ENCODE measurements at regions not wholly inside any gene's neighbourhood (a gene's known extent, or its start where the extent isn't known, plus 50 kb on each side); places are given as distances from the start of the nearest gene placed in this dataset.
"Not testable (repeated sequence)": the region's sequence is repeated elsewhere in the genome, so short reads cannot be mapped to it uniquely, and the experiment has no call there.

- H3K4me3 ChIP-seq (ENCODE audit: control insufficient read depth in 1 of 7, extremely low read depth in 1 of 7, insufficient read depth in 4 of 7, low read depth in 2 of 7, low read length in 6 of 7), result no peak overlapping the region
- DNase-seq, result no peak
- H3K9me3 ChIP-seq (ENCODE audit: control extremely low read depth in 1 of 5, control insufficient read depth in 4 of 5, insufficient read depth in 2 of 5, low read depth in 1 of 5, low read length in 4 of 5), result no peaks in the 10 kb centered on the region
- peaks cover 0 to 2% (median 0%) of the 10 kb centered on the region in 5 experiments for H3K27me3 ChIP-seq (replicated peaks in 2 of 5; ENCODE audit: control insufficient read depth in 4 of 5, insufficient read depth in 5 of 5, low read length in 4 of 5)
- H3K36me3 ChIP-seq (ENCODE audit: control insufficient read depth in 4 of 4, insufficient read depth in 4 of 4, low read length in 3 of 4), result no peaks in the 10 kb centered on the region
- POLR2A ChIA-PET, result no interaction called here
- H3K27ac ChIP-seq (ENCODE audit: insufficient read depth in 1 of 2, low read depth in 1 of 2, low read length in 2 of 2, poor library complexity in 1 of 2, severe bottlenecking in 2 of 2), result no peak overlapping the region
- 50% methylated on average over 2 of the region's 5 CpGs for WGBS (ENCODE audit: insufficient coverage)
- no peaks in the 10 kb centered on the region for H3K4me1 ChIP-seq (ENCODE audit: control extremely low read depth in 1 of 4, control insufficient read depth in 4 of 4, insufficient read depth in 4 of 4, low read length in 3 of 4)
- CTCF ChIA-PET, result no interaction called here
These were observed 130.3 kb upstream of the CDIN1 start for GRCh38 chr15:36449084-36449661.

GRCh38 chr15:36449662-36450145 is 129.7 kb upstream of the CDIN1 start:
- H3K36me3 ChIP-seq (ENCODE audit: control insufficient read depth in 4 of 4, insufficient read depth in 4 of 4, low read length in 3 of 4), result no peaks in the 10 kb centered on the region
- CTCF ChIA-PET, result no interaction called here
- DNase-seq, result no peak
- 100% methylated on average over 2 of the region's 3 CpGs for WGBS (ENCODE audit: insufficient coverage)
- POLR2A ChIA-PET, result no interaction called here
- H3K4me3 ChIP-seq (ENCODE audit: control insufficient read depth in 1 of 7, extremely low read depth in 1 of 7, insufficient read depth in 4 of 7, low read depth in 2 of 7, low read length in 6 of 7), result no peak overlapping the region
- no peak overlapping the region for H3K27ac ChIP-seq (ENCODE audit: insufficient read depth in 1 of 2, low read depth in 1 of 2, low read length in 2 of 2, poor library complexity in 1 of 2, severe bottlenecking in 2 of 2)
- peaks cover 0 to 2% (median 0%) of the 10 kb centered on the region in 5 experiments for H3K27me3 ChIP-seq (replicated peaks in 2 of 5; ENCODE audit: control insufficient read depth in 4 of 5, insufficient read depth in 5 of 5, low read length in 4 of 5)
- H3K9me3 ChIP-seq (ENCODE audit: control extremely low read depth in 1 of 5, control insufficient read depth in 4 of 5, insufficient read depth in 2 of 5, low read depth in 1 of 5, low read length in 4 of 5), result no peaks in the 10 kb centered on the region
- no peaks in the 10 kb centered on the region for H3K4me1 ChIP-seq (ENCODE audit: control extremely low read depth in 1 of 4, control insufficient read depth in 4 of 4, insufficient read depth in 4 of 4, low read length in 3 of 4)

GRCh38 chr15:36454244-36454643 is 125.2 kb upstream of the CDIN1 start:
- H3K9me3 ChIP-seq (ENCODE audit: control extremely low read depth in 1 of 5, control insufficient read depth in 4 of 5, insufficient read depth in 2 of 5, low read depth in 1 of 5, low read length in 4 of 5); H3K27me3 ChIP-seq (replicated peaks in 2 of 5; ENCODE audit: control insufficient read depth in 4 of 5, insufficient read depth in 5 of 5, low read length in 4 of 5); POLR2A ChIA-PET; H3K27ac ChIP-seq (ENCODE audit: insufficient read depth in 1 of 2, low read depth in 1 of 2, low read length in 2 of 2, poor library complexity in 1 of 2, severe bottlenecking in 2 of 2); H3K4me3 ChIP-seq (ENCODE audit: control insufficient read depth in 1 of 7, extremely low read depth in 1 of 7, insufficient read depth in 4 of 7, low read depth in 2 of 7, low read length in 6 of 7); H3K36me3 ChIP-seq (ENCODE audit: control insufficient read depth in 4 of 4, insufficient read depth in 4 of 4, low read length in 3 of 4); CTCF ChIA-PET; H3K4me1 ChIP-seq (ENCODE audit: control extremely low read depth in 1 of 4, control insufficient read depth in 4 of 4, insufficient read depth in 4 of 4, low read length in 3 of 4); DNase-seq: not testable (repeated sequence)
- 95% methylated on average over 4 of the region's 4 CpGs for WGBS (ENCODE audit: insufficient coverage)

- Histone ChIP-seq H3K36me3 (ENCODE audit: control insufficient read depth in 4 of 4, insufficient read depth in 4 of 4, low read length in 3 of 4) (no peaks in the 10 kb centered on the region), H3K4me3 (ENCODE audit: control insufficient read depth in 1 of 7, extremely low read depth in 1 of 7, insufficient read depth in 4 of 7, low read depth in 2 of 7, low read length in 6 of 7) (no peak overlapping the region), H3K27me3 (replicated peaks in 2 of 5; ENCODE audit: control insufficient read depth in 4 of 5, insufficient read depth in 5 of 5, low read length in 4 of 5) (no peaks in the 10 kb centered on the region), H3K4me1 (ENCODE audit: control extremely low read depth in 1 of 4, control insufficient read depth in 4 of 4, insufficient read depth in 4 of 4, low read length in 3 of 4) (no peaks in the 10 kb centered on the region), H3K27ac (ENCODE audit: insufficient read depth in 1 of 2, low read depth in 1 of 2, low read length in 2 of 2, poor library complexity in 1 of 2, severe bottlenecking in 2 of 2) (no peak overlapping the region), H3K9me3 (ENCODE audit: control extremely low read depth in 1 of 5, control insufficient read depth in 4 of 5, insufficient read depth in 2 of 5, low read depth in 1 of 5, low read length in 4 of 5) (peaks cover 0 to 5% (median 0%) of the 10 kb centered on the region in 5 experiments)
- no peak for DNase-seq
- ChIA-PET POLR2A (no interaction called here), CTCF (no interaction called here)
- 100% methylated on average over 2 of the region's 5 CpGs for WGBS (ENCODE audit: insufficient coverage)
These were observed 121.0 kb upstream of the CDIN1 start for GRCh38 chr15:36458411-36458810.

GRCh38 chr15:36465304-36465703 is 114.1 kb upstream of the CDIN1 start:
- Histone ChIP-seq H3K36me3 (ENCODE audit: control insufficient read depth in 4 of 4, insufficient read depth in 4 of 4, low read length in 3 of 4) (no peaks in the 10 kb centered on the region), H3K9me3 (ENCODE audit: control extremely low read depth in 1 of 5, control insufficient read depth in 4 of 5, insufficient read depth in 2 of 5, low read depth in 1 of 5, low read length in 4 of 5) (peaks cover 0 to 5% (median 0%) of the 10 kb centered on the region in 5 experiments), H3K27me3 (replicated peaks in 2 of 5; ENCODE audit: control insufficient read depth in 4 of 5, insufficient read depth in 5 of 5, low read length in 4 of 5) (no peaks in the 10 kb centered on the region), H3K27ac (ENCODE audit: insufficient read depth in 1 of 2, low read depth in 1 of 2, low read length in 2 of 2, poor library complexity in 1 of 2, severe bottlenecking in 2 of 2) (no peak overlapping the region), H3K4me3 (ENCODE audit: control insufficient read depth in 1 of 7, extremely low read depth in 1 of 7, insufficient read depth in 4 of 7, low read depth in 2 of 7, low read length in 6 of 7) (no peak overlapping the region), H3K4me1 (ENCODE audit: control extremely low read depth in 1 of 4, control insufficient read depth in 4 of 4, insufficient read depth in 4 of 4, low read length in 3 of 4) (no peaks in the 10 kb centered on the region)
- POLR2A ChIA-PET, result no interaction called here
- no CpG with 5 or more reads among the region's 1 CpG for WGBS (ENCODE audit: insufficient coverage)
- no peak for DNase-seq
- CTCF ChIA-PET, result no interaction called here

GRCh38 chr15:36468746-36469145 is 110.7 kb upstream of the CDIN1 start:
- no peak overlapping the region for H3K4me3 ChIP-seq (ENCODE audit: control insufficient read depth in 1 of 7, extremely low read depth in 1 of 7, insufficient read depth in 4 of 7, low read depth in 2 of 7, low read length in 6 of 7)
- H3K4me1 ChIP-seq (ENCODE audit: control extremely low read depth in 1 of 4, control insufficient read depth in 4 of 4, insufficient read depth in 4 of 4, low read length in 3 of 4), result no peaks in the 10 kb centered on the region
- no peak for DNase-seq
- ChIA-PET POLR2A (no interaction called here), CTCF (no interaction called here)
- H3K27me3 ChIP-seq (replicated peaks in 2 of 5; ENCODE audit: control insufficient read depth in 4 of 5, insufficient read depth in 5 of 5, low read length in 4 of 5), result no peaks in the 10 kb centered on the region
- H3K9me3 ChIP-seq (ENCODE audit: control extremely low read depth in 1 of 5, control insufficient read depth in 4 of 5, insufficient read depth in 2 of 5, low read depth in 1 of 5, low read length in 4 of 5), result no peaks in the 10 kb centered on the region
- 96% methylated on average over 4 of the region's 5 CpGs for WGBS (ENCODE audit: insufficient coverage)
- no peak overlapping the region for H3K27ac ChIP-seq (ENCODE audit: insufficient read depth in 1 of 2, low read depth in 1 of 2, low read length in 2 of 2, poor library complexity in 1 of 2, severe bottlenecking in 2 of 2)
- H3K36me3 ChIP-seq (ENCODE audit: control insufficient read depth in 4 of 4, insufficient read depth in 4 of 4, low read length in 3 of 4), result no peaks in the 10 kb centered on the region

- Histone ChIP-seq H3K4me1 (ENCODE audit: control extremely low read depth in 1 of 4, control insufficient read depth in 4 of 4, insufficient read depth in 4 of 4, low read length in 3 of 4) (no peaks in the 10 kb centered on the region), H3K9me3 (ENCODE audit: control extremely low read depth in 1 of 5, control insufficient read depth in 4 of 5, insufficient read depth in 2 of 5, low read depth in 1 of 5, low read length in 4 of 5) (no peaks in the 10 kb centered on the region), H3K27ac (ENCODE audit: insufficient read depth in 1 of 2, low read depth in 1 of 2, low read length in 2 of 2, poor library complexity in 1 of 2, severe bottlenecking in 2 of 2) (no peak overlapping the region), H3K4me3 (ENCODE audit: control insufficient read depth in 1 of 7, extremely low read depth in 1 of 7, insufficient read depth in 4 of 7, low read depth in 2 of 7, low read length in 6 of 7) (no peak overlapping the region), H3K27me3 (replicated peaks in 2 of 5; ENCODE audit: control insufficient read depth in 4 of 5, insufficient read depth in 5 of 5, low read length in 4 of 5) (no peaks in the 10 kb centered on the region), H3K36me3 (ENCODE audit: control insufficient read depth in 4 of 4, insufficient read depth in 4 of 4, low read length in 3 of 4) (no peaks in the 10 kb centered on the region)
- no peak for DNase-seq
- ChIA-PET POLR2A (no interaction called here), CTCF (no interaction called here)
- 86% methylated on average over 1 of the region's 7 CpGs for WGBS (ENCODE audit: insufficient coverage)
These were observed 110.0 kb upstream of the CDIN1 start for GRCh38 chr15:36469311-36469966.

Measured in common myeloid progenitor, CD34-positive (primary cell).